Lower lobe of right lung (tissue), 2 donors: ENCODE measurements at regions not wholly inside any gene's neighbourhood (a gene's known extent, or its start where the extent isn't known, plus 50 kb on each side); places are given as distances from the start of the nearest gene placed in this dataset.
A peak's percentile ranks its signal among the peaks of the same experiment; 100 is the strongest.

Experiments used
- ATAC-seq, 2 donors: fragments of 200-7000 bp; cut with Tn5 transposase; one replicate each; pipeline ENCODE4 v1.9.1; 2020 to 2022; ENCODE audit warnings: mild to moderate bottlenecking in 2 of 2, moderate library complexity in 2 of 2
- DNase-seq: peaks from one replicate; pipeline ENCODE4 v3.0.0-alpha.2; 2020
- H3K27ac ChIP-seq: fragments of 200-600 bp; one replicate; pipeline ENCODE4 v1.8.0; 2022
- H3K27me3 ChIP-seq: fragments of 200-600 bp; one replicate; pipeline ENCODE4 v1.8.0; 2022; ENCODE audit warnings: low read depth
- H3K36me3 ChIP-seq: fragments of 200-600 bp; one replicate; pipeline ENCODE4 v1.8.0; 2022; ENCODE audit warnings: mild to moderate bottlenecking
- H3K4me1 ChIP-seq: fragments of 200-600 bp; one replicate; pipeline ENCODE4 v1.8.0; 2022
- H3K4me3 ChIP-seq: fragments of 200-600 bp; one replicate; pipeline ENCODE4 v1.8.0; 2022; ENCODE audit warnings: mild to moderate bottlenecking
- H3K9me3 ChIP-seq: fragments of 200-600 bp; one replicate; pipeline ENCODE4 v1.8.0; 2022
- CTCF ChIP-seq: fragments of 200-600 bp; IDR thresholded peaks from one replicate; pipeline ENCODE4 v1.8.0; 2022; ENCODE audit warnings: antibody characterized with exemption, mild to moderate bottlenecking
- intact Hi-C: fragments of 100-400 bp; cut with DNase I; formaldehyde crosslinking; loops from one replicate; pipeline ENCODE4 v1.11.0; 2022
- donor health status: DM: no; HTN: yes; CAD: no; lungs with severe emphysema.

GRCh38 chr5:171509467-171509866 is 90.0 kb downstream of the FGF18 start:
- no peak for ATAC-seq
- H3K4me1 ChIP-seq = no peaks in the 10 kb centered on the region
- H3K27ac ChIP-seq = no peak overlapping the region
- no peaks in the 10 kb centered on the region for H3K36me3 ChIP-seq
- H3K27me3 ChIP-seq = no peaks in the 10 kb centered on the region
- intact Hi-C loops = no loop called here
- DNase-seq = no peak
- H3K4me3 ChIP-seq = no peak overlapping the region
- no peak for TF ChIP-seq CTCF
- no peaks in the 10 kb centered on the region for H3K9me3 ChIP-seq

GRCh38 chr5:171512397-171512796 is 93.0 kb downstream of the FGF18 start:
- intact Hi-C loops = no loop called here
- no peak for DNase-seq
- H3K27ac ChIP-seq = no peak overlapping the region
- no peaks in the 10 kb centered on the region for H3K4me1 ChIP-seq
- no peak for TF ChIP-seq CTCF
- ATAC-seq = no peak
- no peak overlapping the region for H3K4me3 ChIP-seq
- no peaks in the 10 kb centered on the region for H3K27me3 ChIP-seq
- no peaks in the 10 kb centered on the region for H3K36me3 ChIP-seq
- no peaks in the 10 kb centered on the region for H3K9me3 ChIP-seq

GRCh38 chr5:171513591-171513990 is 94.1 kb downstream of the FGF18 start:
- intact Hi-C loops = no loop called here
- H3K4me1 ChIP-seq = no peaks in the 10 kb centered on the region
- H3K27me3 ChIP-seq = no peaks in the 10 kb centered on the region
- DNase-seq = no peak
- H3K4me3 ChIP-seq = no peak overlapping the region
- no peaks in the 10 kb centered on the region for H3K36me3 ChIP-seq
- no peak for TF ChIP-seq CTCF
- H3K9me3 ChIP-seq = no peaks in the 10 kb centered on the region
- no peak for ATAC-seq
- no peak overlapping the region for H3K27ac ChIP-seq

GRCh38 chr5:171518916-171519315 is 99.5 kb downstream of the FGF18 start:
- no peaks in the 10 kb centered on the region for H3K27me3 ChIP-seq
- H3K4me1 ChIP-seq = peaks cover 14% of the 10 kb centered on the region
- intact Hi-C loops = no loop called here
- no peaks in the 10 kb centered on the region for H3K9me3 ChIP-seq
- no peaks in the 10 kb centered on the region for H3K36me3 ChIP-seq
- H3K27ac ChIP-seq = no peak overlapping the region
- no peak for DNase-seq
- TF ChIP-seq CTCF = no peak
- H3K4me3 ChIP-seq = no peak overlapping the region
- no peak for ATAC-seq

GRCh38 chr5:171520300-171521174 is 101.1 kb downstream of the FGF18 start:
- H3K36me3 ChIP-seq = no peaks in the 10 kb centered on the region
- ATAC-seq (peak; percentile 34 to 45), DNase-seq (no peak)
- TF ChIP-seq CTCF = no peak
- H3K27ac ChIP-seq = peak overlapping the region; percentile 24
- intact Hi-C loops = no loop called here
- H3K27me3 ChIP-seq = no peaks in the 10 kb centered on the region
- H3K4me1 ChIP-seq = peaks cover 18% of the 10 kb centered on the region
- H3K9me3 ChIP-seq = no peaks in the 10 kb centered on the region
- no peak overlapping the region for H3K4me3 ChIP-seq
